K562 (cell line): ENCODE measurements at regions not wholly inside any gene's neighbourhood (a gene's known extent, or its start where the extent isn't known, plus 50 kb on each side); places are given as distances from the start of the nearest gene placed in this dataset.

Experiments used
- ATAC-seq: fragments of 200-7000 bp; cut with Tn5 transposase; 3 replicates; pipeline ENCODE4 v1.9.1; 2020; ENCODE audit warnings: moderate library complexity
- BruUV-seq: library from RNA; stranded (reverse); fragments of 400-500 nt; replicated peaks from 2 replicates; lab custom pipeline; 2021; lab: Mats Ljungman, UMichigan
- CTCF ChIA-PET: fragments of 300-600 bp; formaldehyde crosslinking; extraction: SDS; loops from one replicate; lab custom pipeline; 2021; ENCODE audit warnings: low intra/inter-chr PET ratio; lab: Yijun Ruan, JAX
- POLR2A ChIA-PET: fragments of 300-600, 350-650 bp; sonication (Branson Sonifier 250); formaldehyde crosslinking; extraction: SDS; loops from one replicate; lab custom pipeline; 2021; ENCODE audit warnings: antibody characterized with exemption, inconsistent platforms; lab: Yijun Ruan, JAX
- DNase-seq, 4 experiments: peaks; one replicate each; pipeline versions ENCODE4 v3.0.0 to v3.0.0-alpha.2; 2011 to 2018; ENCODE audit warnings: low spot score in 3 of 4, mixed read lengths in 3 of 4; ENCODE audit errors: extremely low read depth in 1 of 4
- FAIRE-seq: peaks from 2 replicates; lab custom pipeline; 2011; peaks lifted over from hg19 to GRCh38; lab: Jason Lieb, UNC
- H2AFZ ChIP-seq: 2 replicates; pipeline ENCODE4 v1.6.0; 2011; ENCODE audit warnings: low read depth, low read length, control low read depth, inconsistent platforms
- H3K27ac ChIP-seq: fragments of 200-600 bp; 3 replicates; pipeline ENCODE4 v1.8.0; 2011; ENCODE audit warnings: low read depth, mild to moderate bottlenecking, control low read depth, inconsistent platforms, low read length, moderate library complexity, mixed read lengths; ENCODE audit errors: extremely low read depth
- H3K27me3 ChIP-seq, 2 experiments: fragments of 300-600 bp in 1 of 2; 2 replicates in 1 of 2; 3 replicates in 1 of 2; pipeline versions ENCODE4 v1.6.0 to v1.8.0; 2011; ENCODE audit warnings: inconsistent platforms in 2 of 2, low read length in 2 of 2, mild to moderate bottlenecking in 1 of 2, mixed read lengths in 1 of 2, moderate library complexity in 1 of 2; ENCODE audit not compliant: control insufficient read depth in 2 of 2, insufficient read depth in 2 of 2
- H3K36me3 ChIP-seq: fragments of 300-600 bp; 3 replicates; pipeline ENCODE4 v1.8.0; 2011; ENCODE audit warnings: mild to moderate bottlenecking, low read length, inconsistent platforms; ENCODE audit not compliant: control insufficient read depth, insufficient read depth
- H3K4me1 ChIP-seq, 2 experiments: fragments of 200-600 bp in 1 of 2; replicated peaks in 1 of 2; 2 replicates in 1 of 2; 3 replicates in 1 of 2; pipeline versions ENCODE4 v1.5.1 to v1.8.0; 2011; ENCODE audit warnings: inconsistent platforms in 2 of 2, low read length in 2 of 2, mild to moderate bottlenecking in 1 of 2, mixed read lengths in 1 of 2, moderate library complexity in 1 of 2; ENCODE audit not compliant: control insufficient read depth in 2 of 2, insufficient read depth in 2 of 2
- H3K4me2 ChIP-seq: 2 replicates; pipeline ENCODE4 v1.6.1; 2011; ENCODE audit warnings: low read length, control low read depth, inconsistent platforms, mixed read lengths; ENCODE audit not compliant: insufficient read depth
- H3K4me3 ChIP-seq: fragments of 200-600 bp; sonication (generic), shearing (Covaris generic); 2 replicates; pipeline ENCODE4 v1.5.1; 2016; ENCODE audit warnings: control low read depth, inconsistent platforms
- H3K79me2 ChIP-seq: fragments of 200-600 bp; 3 replicates; pipeline ENCODE4 v1.8.0; 2011; ENCODE audit warnings: low read length, inconsistent platforms; ENCODE audit not compliant: control insufficient read depth, insufficient read depth
- H3K9ac ChIP-seq, 2 experiments: 2 replicates each; pipeline versions ENCODE4 v1.6.0 to v1.6.1; 2011; ENCODE audit warnings: low read depth in 2 of 2, low read length in 2 of 2, control low read depth in 1 of 2, inconsistent platforms in 1 of 2, mild to moderate bottlenecking in 1 of 2, mixed read lengths in 1 of 2; ENCODE audit not compliant: insufficient read depth in 1 of 2
- H3K9me1 ChIP-seq: one replicate; pipeline ENCODE4 v1.6.0; 2011; ENCODE audit warnings: inconsistent platforms, mild to moderate bottlenecking, low read length, moderate library complexity; ENCODE audit not compliant: control insufficient read depth, insufficient read depth
- H3K9me3 ChIP-seq: replicated peaks from 2 replicates; pipeline ENCODE4 v1.5.1; 2011; ENCODE audit warnings: low read depth, low read length, inconsistent platforms; ENCODE audit not compliant: control insufficient read depth, insufficient read depth
- H4K20me1 ChIP-seq: replicated peaks from 2 replicates; pipeline ENCODE4 v1.6.1; 2011; ENCODE audit warnings: low read length, inconsistent platforms, mixed read lengths; ENCODE audit not compliant: control insufficient read depth, insufficient read depth
- BRCA1 ChIP-seq, 2 experiments: fragments of 450-650 bp in 1 of 2; sonication (generic) in 1 of 2; formaldehyde crosslinking in 1 of 2; IDR thresholded peaks; 2 replicates each; pipeline versions ENCODE4 v1.5.0 to v1.6.1; 2017 to 2020; ENCODE audit warnings: mild to moderate bottlenecking in 1 of 2, missing genetic modification reagents in 1 of 2
- MBD2 ChIP-seq: sonication (generic); IDR thresholded peaks from 2 replicates; pipeline ENCODE4 v1.6.1; 2016; ENCODE audit warnings: low read depth, borderline replicate concordance
- POLR2B ChIP-seq: fragments of 450-650 bp; IDR thresholded peaks from 2 replicates; pipeline ENCODE4 v1.6.1; 2018; ENCODE audit warnings: low read depth; ENCODE audit not compliant: partially characterized antibody
- RAD51 ChIP-seq: fragments of 450-650 bp; IDR thresholded peaks from 2 replicates; pipeline ENCODE4 v1.7.1; 2016; ENCODE audit warnings: low read depth, mild to moderate bottlenecking, borderline replicate concordance
- YBX1 ChIP-seq: fragments of 450-650 bp; IDR thresholded peaks from 2 replicates; pipeline ENCODE4 v1.7.1; 2016; ENCODE audit warnings: mild to moderate bottlenecking
- WGBS: fragments of 100-300 bp; shearing (Covaris generic); methylation state at CpG from one replicate; pipeline ENCODE4 v1.1.6; 2016; ENCODE audit warnings: low coverage, mixed read lengths; ENCODE audit not compliant: insufficient coverage; ENCODE audit errors: missing lambda C conversion rate; 5-methylcytosine and 5-hydroxymethylcytosine counted together
- in situ Hi-C: fragments of 300-500 bp; cut with MboI; formaldehyde crosslinking; loops from 4 replicates; pipeline ENCODE4 v1.15.0; 2018; ENCODE audit warnings: inconsistent platforms, mixed read lengths
- intact Hi-C: fragments of 100-400 bp; cut with micrococcal nuclease; formaldehyde crosslinking; loops from 2 replicates; pipeline ENCODE4 v1.14.2; 2022
- TF ChIP-seq, protein P1 (sequence below): fragments of 450-650 bp; formaldehyde crosslinking; IDR thresholded peaks from 2 replicates; pipeline ENCODE4 v1.4.0; 2020; ENCODE audit warnings: mild to moderate bottlenecking
- TF ChIP-seq, protein P2 (sequence below): fragments of 250-450 bp; sonication (Bioruptor Pico); IDR thresholded peaks from 2 replicates; pipeline ENCODE4 v1.8.0; 2021; ENCODE audit warnings: moderate library complexity, mild to moderate bottlenecking, inconsistent platforms
- TF ChIP-seq, protein P3 (sequence below), 2 experiments: fragments of 450-650 bp; IDR thresholded peaks; 2 replicates each; pipeline ENCODE4 v1.6.1; 2018; ENCODE audit warnings: mild to moderate bottlenecking in 2 of 2, low read depth in 1 of 2; ENCODE audit not compliant: partially characterized antibody in 2 of 2

DNA sequence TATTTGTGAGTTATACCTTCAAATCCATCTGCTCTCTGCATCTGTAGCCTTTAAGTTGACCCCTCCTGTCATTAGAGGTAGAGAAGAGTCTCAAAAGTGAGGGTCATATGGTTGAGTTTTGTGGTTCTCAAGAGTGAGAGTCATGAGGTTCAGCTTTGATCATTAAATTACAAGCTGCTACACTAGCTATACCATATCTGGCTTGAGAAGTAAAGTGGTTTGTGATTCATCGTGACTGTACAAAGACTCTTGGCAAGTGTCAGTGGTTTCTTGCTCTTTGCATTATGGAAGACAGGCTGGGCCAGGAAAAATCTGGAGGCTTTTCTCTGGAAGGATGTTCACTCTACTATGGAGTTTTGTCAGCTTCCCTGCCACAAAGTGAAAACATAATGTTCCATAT, 170.6 kb downstream of the ZC4H2 start:
- intact Hi-C loops (no loop called here), in situ Hi-C loops (no loop called here)
- POLR2A ChIA-PET = no interaction called here
- Histone ChIP-seq H3K36me3 (no peaks in the 10 kb centered on the region), H4K20me1 (no peaks in the 10 kb centered on the region), H3K4me1 (no peaks in the 10 kb centered on the region), H3K9me1 (no peaks in the 10 kb centered on the region), H3K9me3 (no peaks in the 10 kb centered on the region), H2AFZ (no peak overlapping the region), H3K79me2 (no peaks in the 10 kb centered on the region), H3K9ac (no peak overlapping the region), H3K27me3 (no peaks in the 10 kb centered on the region), H3K4me3 (no peak overlapping the region), H3K4me2 (no peak overlapping the region), H3K27ac (no peak overlapping the region)
- no peak for FAIRE-seq
- TF ChIP-seq RAD51 = no peak
- TF ChIP-seq, protein P1, sequence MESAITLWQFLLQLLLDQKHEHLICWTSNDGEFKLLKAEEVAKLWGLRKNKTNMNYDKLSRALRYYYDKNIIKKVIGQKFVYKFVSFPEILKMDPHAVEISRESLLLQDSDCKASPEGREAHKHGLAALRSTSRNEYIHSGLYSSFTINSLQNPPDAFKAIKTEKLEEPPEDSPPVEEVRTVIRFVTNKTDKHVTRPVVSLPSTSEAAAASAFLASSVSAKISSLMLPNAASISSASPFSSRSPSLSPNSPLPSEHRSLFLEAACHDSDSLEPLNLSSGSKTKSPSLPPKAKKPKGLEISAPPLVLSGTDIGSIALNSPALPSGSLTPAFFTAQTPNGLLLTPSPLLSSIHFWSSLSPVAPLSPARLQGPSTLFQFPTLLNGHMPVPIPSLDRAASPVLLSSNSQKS (CRISPR knock-in tag) = no peak
- no peak for TF ChIP-seq POLR2B
- TF ChIP-seq YBX1 = no peak
- TF ChIP-seq, protein P2, sequence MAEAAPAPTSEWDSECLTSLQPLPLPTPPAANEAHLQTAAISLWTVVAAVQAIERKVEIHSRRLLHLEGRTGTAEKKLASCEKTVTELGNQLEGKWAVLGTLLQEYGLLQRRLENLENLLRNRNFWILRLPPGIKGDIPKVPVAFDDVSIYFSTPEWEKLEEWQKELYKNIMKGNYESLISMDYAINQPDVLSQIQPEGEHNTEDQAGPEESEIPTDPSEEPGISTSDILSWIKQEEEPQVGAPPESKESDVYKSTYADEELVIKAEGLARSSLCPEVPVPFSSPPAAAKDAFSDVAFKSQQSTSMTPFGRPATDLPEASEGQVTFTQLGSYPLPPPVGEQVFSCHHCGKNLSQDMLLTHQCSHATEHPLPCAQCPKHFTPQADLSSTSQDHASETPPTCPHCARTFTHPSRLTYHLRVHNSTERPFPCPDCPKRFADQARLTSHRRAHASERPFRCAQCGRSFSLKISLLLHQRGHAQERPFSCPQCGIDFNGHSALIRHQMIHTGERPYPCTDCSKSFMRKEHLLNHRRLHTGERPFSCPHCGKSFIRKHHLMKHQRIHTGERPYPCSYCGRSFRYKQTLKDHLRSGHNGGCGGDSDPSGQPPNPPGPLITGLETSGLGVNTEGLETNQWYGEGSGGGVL (CRISPR knock-in tag) = no peak
- TF ChIP-seq BRCA1 (IDR thresholded peaks at IDR 0.05) = no peak
- no peak for TF ChIP-seq BRCA1 (CRISPR knock-in tag; IDR thresholded peaks at IDR 0.05)
- TF ChIP-seq MBD2 = no peak
- TF ChIP-seq, protein P3, sequence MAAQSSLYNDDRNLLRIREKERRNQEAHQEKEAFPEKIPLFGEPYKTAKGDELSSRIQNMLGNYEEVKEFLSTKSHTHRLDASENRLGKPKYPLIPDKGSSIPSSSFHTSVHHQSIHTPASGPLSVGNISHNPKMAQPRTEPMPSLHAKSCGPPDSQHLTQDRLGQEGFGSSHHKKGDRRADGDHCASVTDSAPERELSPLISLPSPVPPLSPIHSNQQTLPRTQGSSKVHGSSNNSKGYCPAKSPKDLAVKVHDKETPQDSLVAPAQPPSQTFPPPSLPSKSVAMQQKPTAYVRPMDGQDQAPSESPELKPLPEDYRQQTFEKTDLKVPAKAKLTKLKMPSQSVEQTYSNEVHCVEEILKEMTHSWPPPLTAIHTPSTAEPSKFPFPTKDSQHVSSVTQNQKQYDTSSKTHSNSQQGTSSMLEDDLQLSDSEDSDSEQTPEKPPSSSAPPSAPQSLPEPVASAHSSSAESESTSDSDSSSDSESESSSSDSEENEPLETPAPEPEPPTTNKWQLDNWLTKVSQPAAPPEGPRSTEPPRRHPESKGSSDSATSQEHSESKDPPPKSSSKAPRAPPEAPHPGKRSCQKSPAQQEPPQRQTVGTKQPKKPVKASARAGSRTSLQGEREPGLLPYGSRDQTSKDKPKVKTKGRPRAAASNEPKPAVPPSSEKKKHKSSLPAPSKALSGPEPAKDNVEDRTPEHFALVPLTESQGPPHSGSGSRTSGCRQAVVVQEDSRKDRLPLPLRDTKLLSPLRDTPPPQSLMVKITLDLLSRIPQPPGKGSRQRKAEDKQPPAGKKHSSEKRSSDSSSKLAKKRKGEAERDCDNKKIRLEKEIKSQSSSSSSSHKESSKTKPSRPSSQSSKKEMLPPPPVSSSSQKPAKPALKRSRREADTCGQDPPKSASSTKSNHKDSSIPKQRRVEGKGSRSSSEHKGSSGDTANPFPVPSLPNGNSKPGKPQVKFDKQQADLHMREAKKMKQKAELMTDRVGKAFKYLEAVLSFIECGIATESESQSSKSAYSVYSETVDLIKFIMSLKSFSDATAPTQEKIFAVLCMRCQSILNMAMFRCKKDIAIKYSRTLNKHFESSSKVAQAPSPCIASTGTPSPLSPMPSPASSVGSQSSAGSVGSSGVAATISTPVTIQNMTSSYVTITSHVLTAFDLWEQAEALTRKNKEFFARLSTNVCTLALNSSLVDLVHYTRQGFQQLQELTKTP (IDR thresholded peaks at IDR 0.05; ENCODE audit: low read depth in 1 of 2, partially characterized antibody in 2 of 2) = no peak
- DNase-seq = no peak
- BruUV-seq = no TSS peak
- CTCF ChIA-PET = no interaction called here
- WGBS = 0% methylated on average over 1 of the region's 1 CpG
- no peak for ATAC-seq
